GM21786 (cell line): ENCODE measurements at regions not wholly inside any gene's neighbourhood (a gene's known extent, or its start where the extent isn't known, plus 50 kb on each side); places are given as distances from the start of the nearest gene placed in this dataset.
A peak's percentile ranks its signal among the peaks of the same experiment; 100 is the strongest.
"Not testable (repeated sequence)": the region's sequence is repeated elsewhere in the genome, so short reads cannot be mapped to it uniquely, and the experiment has no call there.

Experiments used
- ATAC-seq: cut with Tn5 transposase; IDR thresholded peaks from one replicate; pipeline ENCODE4 v1.9.1; 2021; ENCODE audit not compliant: unreplicated experiment

- not testable (repeated sequence) for ATAC-seq
Measured at GRCh38 chr6:158886346-158886977, 67.3 kb upstream of the EZR start.

GRCh38 chr6:158881884-158882283 lies 62.7 kb upstream of the EZR start:
- ATAC-seq: not testable (repeated sequence)

GRCh38 chr6:158881276-158881675 lies 62.1 kb upstream of the EZR start:
- not testable (repeated sequence) for ATAC-seq

- no peak for ATAC-seq
Measured at GRCh38 chr6:158879180-158879579, 60.0 kb upstream of the EZR start.

GRCh38 chr6:158877716-158878115 lies 58.5 kb upstream of the EZR start:
- ATAC-seq: no peak

- ATAC-seq: no peak
Measured at GRCh38 chr6:158876886-158877285, 57.7 kb upstream of the EZR start.

GRCh38 chr6:158870649-158870957 lies 51.4 kb upstream of the EZR start:
- ATAC-seq: no peak

GRCh38 chr6:158869826-158870648 lies 50.9 kb upstream of the EZR start:
- ATAC-seq: peak; percentile 95

- ATAC-seq: no peak
Measured at GRCh38 chr6:158868890-158869825, 50.0 kb upstream of the EZR start.
